IMR-90 (cell line): ENCODE measurements at regions not wholly inside any gene's neighbourhood (a gene's known extent, or its start where the extent isn't known, plus 50 kb on each side); places are given as distances from the start of the nearest gene placed in this dataset.

Source experiments
- ATAC-seq: fragments of 200-7000 bp; cut with Tn5 transposase; 2 replicates; pipeline ENCODE4 v1.9.1; 2020; ENCODE audit warnings: low read depth, mild to moderate bottlenecking, moderate library complexity
- BruUV-seq: library from RNA; stranded (reverse); fragments of 400-500 nt; replicated peaks from 2 replicates; lab custom pipeline; 2021; lab: Mats Ljungman, UMichigan
- CTCF ChIA-PET: fragments of 300-600 bp; formaldehyde crosslinking; extraction: SDS; loops from one replicate; lab custom pipeline; 2021; ENCODE audit warnings: antibody characterized with exemption; lab: Yijun Ruan, JAX
- POLR2A ChIA-PET: fragments of 300-600 bp; sonication (Branson Sonifier 250); formaldehyde crosslinking; loops from one replicate; lab custom pipeline; 2022; ENCODE audit warnings: antibody characterized with exemption; ENCODE audit not compliant: unreplicated experiment; lab: Charles Lee
- DNase-seq: peaks from one replicate; pipeline ENCODE4 v3.0.0; 2013
- H2AFZ ChIP-seq: replicated peaks from 2 replicates; pipeline ENCODE3; 2013; ENCODE audit warnings: low read length, mild to moderate bottlenecking; ENCODE audit not compliant: poor library complexity
- H2AK5ac ChIP-seq: 2 replicates; pipeline ENCODE4 v1.6.1; 2013; ENCODE audit warnings: low read depth, low read length, inconsistent platforms
- H2AK9ac ChIP-seq: replicated peaks from 2 replicates; pipeline ENCODE3; 2013; ENCODE audit warnings: mild to moderate bottlenecking, low read depth, low read length, moderate library complexity; ENCODE audit not compliant: poor library complexity
- H2BK120ac ChIP-seq: 2 replicates; pipeline ENCODE4 v1.6.1; 2013; ENCODE audit warnings: low read depth, low read length, inconsistent platforms
- H2BK15ac ChIP-seq: 3 replicates; pipeline ENCODE4 v1.6.1; 2013; ENCODE audit warnings: low read depth, low read length, inconsistent platforms
- H2BK20ac ChIP-seq: 2 replicates; pipeline ENCODE4 v1.6.1; 2013; ENCODE audit warnings: low read depth, mild to moderate bottlenecking, inconsistent platforms, low read length, moderate library complexity
- H2BK5ac ChIP-seq: 2 replicates; pipeline ENCODE4 v1.6.1; 2013; ENCODE audit warnings: mild to moderate bottlenecking, low read depth, low read length, inconsistent platforms; ENCODE audit not compliant: poor library complexity, severe bottlenecking
- H3K14ac ChIP-seq: replicated peaks from 2 replicates; pipeline ENCODE4 v1.6.1; 2013; ENCODE audit warnings: low read depth, low read length, inconsistent platforms
- H3K18ac ChIP-seq: 2 replicates; pipeline ENCODE4 v1.6.1; 2013; ENCODE audit warnings: low read depth, low read length, control low read depth
- H3K23ac ChIP-seq: 2 replicates; pipeline ENCODE4 v1.6.1; 2013; ENCODE audit warnings: low read depth, low read length, inconsistent platforms
- H3K27ac ChIP-seq: 2 replicates; pipeline ENCODE4 v1.5.1; 2013; ENCODE audit warnings: mild to moderate bottlenecking, control low read depth, low read length; ENCODE audit not compliant: insufficient read depth
- H3K27me3 ChIP-seq: 2 replicates; pipeline ENCODE4 v1.6.1; 2013; ENCODE audit warnings: low read length; ENCODE audit not compliant: control insufficient read depth, insufficient read depth
- H3K36me3 ChIP-seq: 2 replicates; pipeline ENCODE4 v1.6.1; 2013; ENCODE audit warnings: low read length, mixed read lengths; ENCODE audit not compliant: control insufficient read depth, insufficient read depth
- H3K4ac ChIP-seq: 2 replicates; pipeline ENCODE4 v1.6.1; 2013; ENCODE audit warnings: low read depth, low read length, inconsistent platforms
- H3K4me1 ChIP-seq: 2 replicates; pipeline ENCODE4 v1.6.1; 2013; ENCODE audit warnings: low read length, mixed read lengths; ENCODE audit not compliant: control insufficient read depth, insufficient read depth
- H3K4me2 ChIP-seq: 2 replicates; pipeline ENCODE4 v1.6.1; 2013; ENCODE audit warnings: low read depth, mild to moderate bottlenecking, control low read depth, low read length, moderate library complexity
- H3K4me3 ChIP-seq: 2 replicates; pipeline ENCODE4 v1.5.1; 2013; ENCODE audit warnings: low read depth, mild to moderate bottlenecking, control low read depth, low read length, moderate library complexity; ENCODE audit not compliant: insufficient read depth
- H3K56ac ChIP-seq: 2 replicates; pipeline ENCODE4 v1.6.1; 2013; ENCODE audit warnings: low read length, inconsistent platforms; ENCODE audit not compliant: insufficient read depth; ENCODE audit errors: extremely low read depth
- H3K79me1 ChIP-seq, 2 experiments: 2 replicates each; pipeline ENCODE4 v1.6.1; 2013; ENCODE audit warnings: low read length in 2 of 2, inconsistent platforms in 1 of 2, low read depth in 1 of 2
- H3K9ac ChIP-seq: 2 replicates; pipeline ENCODE4 v1.6.1; 2013; ENCODE audit warnings: low read depth, low read length, control low read depth
- H3K9me1 ChIP-seq: 2 replicates; pipeline ENCODE4 v1.6.1; 2013; ENCODE audit warnings: low read length, inconsistent platforms; ENCODE audit not compliant: insufficient read depth
- H3K9me3 ChIP-seq: 2 replicates; pipeline ENCODE4 v1.6.1; 2013; ENCODE audit warnings: low read length; ENCODE audit not compliant: control insufficient read depth, insufficient read depth
- H4K20me1 ChIP-seq: 2 replicates; pipeline ENCODE4 v1.6.1; 2013; ENCODE audit warnings: low read length, inconsistent platforms; ENCODE audit not compliant: insufficient read depth
- H4K5ac ChIP-seq: 2 replicates; pipeline ENCODE4 v1.6.1; 2013; ENCODE audit warnings: mild to moderate bottlenecking, low read depth, low read length, control low read depth
- H4K8ac ChIP-seq, 2 experiments: 2 replicates each; pipeline ENCODE4 v1.6.1; 2013; ENCODE audit warnings: low read depth in 2 of 2, low read length in 2 of 2, control low read depth in 1 of 2, inconsistent platforms in 1 of 2
- H4K91ac ChIP-seq: 2 replicates; pipeline ENCODE4 v1.6.1; 2013; ENCODE audit warnings: low read depth, low read length, inconsistent platforms; ENCODE audit not compliant: insufficient read depth
- BHLHE40 ChIP-seq: fragments of 150-350 bp; IDR thresholded peaks from 2 replicates; pipeline ENCODE4 v1.6.1; 2016; ENCODE audit warnings: mild to moderate bottlenecking, low read depth, low read length
- CEBPB ChIP-seq: IDR thresholded peaks from 2 replicates; pipeline ENCODE4 v1.6.1; 2012; ENCODE audit warnings: low read depth, low read length, improper control_type of control experiment
- CHD1 ChIP-seq: IDR thresholded peaks from 2 replicates; pipeline ENCODE4 v1.6.1; 2012; ENCODE audit warnings: low read depth, low read length, improper control_type of control experiment
- CTCF ChIP-seq: conservative IDR thresholded peaks from 2 replicates; pipeline ENCODE4 v1.5.1; 2012; ENCODE audit warnings: mild to moderate bottlenecking, low read depth, low read length, improper control_type of control experiment
- ELK1 ChIP-seq: fragments of 150-350 bp; IDR thresholded peaks from 2 replicates; pipeline ENCODE4 v1.6.1; 2016; ENCODE audit warnings: low read depth, mild to moderate bottlenecking, low read length, moderate library complexity, borderline replicate concordance
- FOS ChIP-seq: fragments of 150-350 bp; IDR thresholded peaks from 2 replicates; pipeline ENCODE4 v1.6.1; 2016; ENCODE audit warnings: low read depth, low read length
- MAFK ChIP-seq: IDR thresholded peaks from 2 replicates; pipeline ENCODE4 v1.6.1; 2012; ENCODE audit warnings: low read depth, low read length, improper control_type of control experiment
- MAZ ChIP-seq: IDR thresholded peaks from 2 replicates; pipeline ENCODE4 v1.6.1; 2012; ENCODE audit warnings: low read depth, mild to moderate bottlenecking, low read length, improper control_type of control experiment, moderate library complexity, borderline replicate concordance
- MXI1 ChIP-seq: IDR thresholded peaks from 2 replicates; pipeline ENCODE4 v1.6.1; 2012; ENCODE audit warnings: low read depth, mild to moderate bottlenecking, low read length, moderate library complexity, borderline replicate concordance
- NFE2L2 ChIP-seq: fragments of 150-350 bp; IDR thresholded peaks from 2 replicates; pipeline ENCODE4 v1.6.1; 2016; ENCODE audit warnings: low read depth, mild to moderate bottlenecking, low read length
- POLR2A ChIP-seq: IDR thresholded peaks from 2 replicates; pipeline ENCODE4 v1.6.1; 2012; ENCODE audit warnings: mild to moderate bottlenecking, low read depth, low read length
- RAD21 ChIP-seq: IDR thresholded peaks from 2 replicates; pipeline ENCODE4 v1.6.1; 2012; ENCODE audit warnings: low read length, improper control_type of control experiment
- RCOR1 ChIP-seq: IDR thresholded peaks from 2 replicates; pipeline ENCODE4 v1.6.1; 2012; ENCODE audit warnings: mild to moderate bottlenecking, low read length, improper control_type of control experiment; ENCODE audit not compliant: insufficient replicate concordance
- RFX5 ChIP-seq: IDR thresholded peaks from 2 replicates; pipeline ENCODE4 v1.8.0; 2012; ENCODE audit warnings: low read depth, mild to moderate bottlenecking, low read length, moderate library complexity
- SMC3 ChIP-seq: fragments of 150-350 bp; IDR thresholded peaks from 2 replicates; pipeline ENCODE4 v1.6.1; 2016; ENCODE audit warnings: low read depth, mild to moderate bottlenecking, antibody characterized with exemption, low read length, moderate library complexity
- USF2 ChIP-seq: fragments of 150-350 bp; IDR thresholded peaks from 2 replicates; pipeline ENCODE4 v1.6.1; 2017; ENCODE audit warnings: mild to moderate bottlenecking, antibody characterized with exemption, low read length, low read depth
- WGBS, 2 experiments: methylation state at CpG; one replicate each; pipeline versions ENCODE4 v1.1.5 to v1.1.7; 2013; ENCODE audit warnings: missing lambda C conversion rate in 2 of 2; ENCODE audit not compliant: insufficient read length in 1 of 2; ENCODE audit errors: extremely low coverage in 2 of 2; 5-methylcytosine and 5-hydroxymethylcytosine counted together
- dilution Hi-C: fragments of 300-500 bp; cut with HindIII; formaldehyde crosslinking; loops from one replicate; pipeline ENCODE4 v1.14.3; 2018; ENCODE audit warnings: low sequenced_read_pairs; ENCODE audit not compliant: unreplicated experiment
- in situ Hi-C: fragments of 300-500 bp; cut with MboI; formaldehyde crosslinking; loops from 3 replicates; pipeline ENCODE4 v1.14.3; 2019; ENCODE audit warnings: low sequenced_read_pairs, inconsistent platforms, mixed read lengths
- intact Hi-C: fragments of 100-400 bp; cut with micrococcal nuclease; formaldehyde crosslinking; loops from 2 replicates; pipeline ENCODE4 v1.10.0; 2022

GRCh38 chr4:121226362-121226761 lies 62.2 kb upstream of the TNIP3 start:
- Histone ChIP-seq H2AK9ac (no peak overlapping the region), H3K56ac (no peak overlapping the region), H3K23ac (no peak overlapping the region), H3K27ac (no peak overlapping the region), H4K20me1 (no peaks in the 10 kb centered on the region), H3K9ac (no peak overlapping the region), H3K4me2 (no peak overlapping the region), H4K8ac (no peak overlapping the region), H3K18ac (no peak overlapping the region), H2BK20ac (no peak overlapping the region), H3K4me3 (no peak overlapping the region), H3K9me1 (no peaks in the 10 kb centered on the region), H2BK5ac (no peak overlapping the region), H4K91ac (no peak overlapping the region), H2BK15ac (no peak overlapping the region), H3K4me1 (no peaks in the 10 kb centered on the region), H3K14ac (no peak overlapping the region), H3K27me3 (peaks cover 1% of the 10 kb centered on the region; the same call in 1 of the 2 replicates), H4K5ac (no peak overlapping the region), H3K36me3 (no peaks in the 10 kb centered on the region), H2AFZ (no peak overlapping the region), H2AK5ac (no peak overlapping the region), H3K4ac (no peak overlapping the region), H3K79me1 (no peaks in the 10 kb centered on the region), H2BK120ac (no peak overlapping the region), H3K9me3 (no peaks in the 10 kb centered on the region)
- ChIA-PET CTCF (no interaction called here), POLR2A (no interaction called here)
- no CpG with 5 or more reads among the region's 4 CpGs for WGBS, 2 experiments
- intact Hi-C loops (no loop called here), dilution Hi-C loops (no loop called here), in situ Hi-C loops (no loop called here)
- TF ChIP-seq ELK1 (no peak), RFX5 (no peak), CEBPB (no peak), RCOR1 (no peak), BHLHE40 (no peak), MXI1 (no peak), MAFK (no peak), MAZ (no peak), RAD21 (no peak), CHD1 (no peak), SMC3 (no peak), NFE2L2 (no peak), FOS (no peak), POLR2A (no peak), USF2 (no peak), CTCF (no peak)
- ATAC-seq (no peak), DNase-seq (no peak)
- no TSS peak for BruUV-seq
